ENCODE measurements at regions not wholly inside any gene's neighbourhood (a gene's known extent, or its start where the extent isn't known, plus 50 kb on each side); places are given as distances from the start of the nearest gene placed in this dataset.

- TF ChIP-seq CTCF (IDR thresholded peaks at IDR 0.05): no peak
- TF ChIP-seq EZH2phosphoT487 (IDR thresholded peaks at IDR 0.05): no peak
- no peak for TF ChIP-seq EZH2 (IDR thresholded peaks at IDR 0.05)
Measured at GRCh38 chr1:29539971-29540370, 303.6 kb downstream of the PTPRU start.

All from neural progenitor cell (in vitro differentiated cells).